Activated CD4-positive, alpha-beta T cell treated with anti-CD3 and anti-CD28 coated beads for 1 hour (primary cell): ENCODE measurements at regions not wholly inside any gene's neighbourhood (a gene's known extent, or its start where the extent isn't known, plus 50 kb on each side); places are given as distances from the start of the nearest gene placed in this dataset.
"Not testable (repeated sequence)": the region's sequence is repeated elsewhere in the genome, so short reads cannot be mapped to it uniquely, and the experiment has no call there.

Experiments
- DNase-seq: peaks from one replicate; pipeline ENCODE4 v3.0.0-alpha.2; 2020

GRCh38 chr6:44723439-44724197 lies 336.1 kb downstream of the CDC5L start:
- DNase-seq, result no peak

- DNase-seq, result no peak
These were observed 337.6 kb downstream of the CDC5L start for GRCh38 chr6:44725070-44725469.

GRCh38 chr6:44727651-44728630 lies 340.4 kb downstream of the CDC5L start:
- DNase-seq, result no peak

DNA sequence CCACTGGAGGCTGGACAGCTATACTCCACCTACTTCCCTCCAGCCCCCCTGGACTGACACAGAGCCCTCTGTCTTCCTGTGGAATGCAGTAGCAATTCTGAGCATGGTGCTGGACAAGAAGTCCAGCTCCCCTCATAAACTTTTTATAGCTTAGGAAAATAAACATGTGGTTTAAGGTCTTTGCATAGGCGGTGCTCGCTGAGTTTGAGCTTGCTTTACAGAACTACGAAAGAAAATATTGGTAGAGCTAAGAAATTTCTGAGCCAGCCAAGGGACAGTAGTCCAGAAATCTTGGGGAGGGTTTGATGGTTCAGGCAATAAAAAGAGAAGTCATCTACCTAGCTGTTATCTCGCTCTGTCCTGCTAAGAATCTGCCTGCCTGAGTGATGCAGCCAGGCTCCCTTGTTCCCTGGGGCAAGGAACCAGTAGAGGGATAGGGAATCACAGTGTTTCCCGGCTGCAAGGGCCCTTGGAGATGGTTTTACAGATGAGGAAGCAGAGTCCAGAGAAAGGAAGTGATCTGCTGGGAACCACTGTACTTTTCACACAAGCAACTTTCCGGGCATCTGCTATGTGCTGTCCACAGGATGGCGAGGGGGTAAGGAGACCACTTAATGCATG lies 343.4 kb downstream of the CDC5L start:
- DNase-seq, result no peak

DNA sequence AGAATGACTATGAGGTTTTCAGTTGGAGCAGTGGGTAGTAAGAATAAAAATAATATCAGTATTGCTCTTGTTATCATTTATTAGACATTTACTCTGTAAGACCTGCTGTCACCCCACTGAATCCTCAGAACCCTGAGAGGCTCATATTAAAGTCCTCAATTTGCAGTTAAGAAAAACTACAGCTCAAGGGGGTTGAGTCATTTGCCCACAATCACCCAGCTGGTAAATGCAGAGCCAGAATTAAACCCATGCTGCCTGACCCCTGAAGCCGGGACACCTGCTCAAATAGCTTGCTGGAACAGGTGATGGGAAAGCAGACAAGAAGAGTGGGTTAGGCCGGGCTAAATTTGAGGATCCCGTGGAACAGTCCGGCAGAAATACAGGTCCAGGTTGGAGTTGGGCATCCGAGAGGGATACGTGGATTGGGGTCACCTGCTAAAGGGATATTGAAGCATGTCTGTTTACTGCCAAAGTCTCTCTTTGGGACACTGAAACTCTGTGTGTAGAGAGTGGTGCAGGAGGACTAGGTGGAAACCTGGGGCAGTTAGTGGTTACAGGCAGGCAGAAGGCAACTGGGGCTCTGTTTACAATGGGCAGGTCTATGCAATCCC lies 344.1 kb downstream of the CDC5L start:
- DNase-seq, result no peak

GRCh38 chr6:44732243-44732642 lies 344.7 kb downstream of the CDC5L start:
- DNase-seq, result no peak

DNA sequence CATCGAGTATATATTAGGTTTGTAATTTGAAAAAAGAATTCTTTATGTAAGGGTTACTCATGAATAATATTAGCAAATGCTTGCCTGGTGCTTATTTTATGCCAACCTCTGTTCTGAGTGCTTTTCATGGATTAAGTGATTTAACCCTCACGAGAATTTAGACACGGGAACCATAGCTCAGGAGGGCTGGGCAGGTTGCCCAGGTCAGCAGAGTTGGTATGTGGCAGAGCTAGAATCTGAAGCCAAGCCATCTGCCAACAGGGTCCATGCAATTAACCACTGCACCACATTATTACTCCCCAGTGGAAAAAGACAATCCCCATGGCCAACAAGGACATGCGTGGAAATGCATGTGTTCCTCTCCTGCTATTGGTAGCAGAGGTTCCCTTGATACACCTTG lies 345.6 kb downstream of the CDC5L start:
- DNase-seq, result no peak

GRCh38 chr6:44733868-44734267 lies 346.4 kb downstream of the CDC5L start:
- DNase-seq, result no peak

DNA sequence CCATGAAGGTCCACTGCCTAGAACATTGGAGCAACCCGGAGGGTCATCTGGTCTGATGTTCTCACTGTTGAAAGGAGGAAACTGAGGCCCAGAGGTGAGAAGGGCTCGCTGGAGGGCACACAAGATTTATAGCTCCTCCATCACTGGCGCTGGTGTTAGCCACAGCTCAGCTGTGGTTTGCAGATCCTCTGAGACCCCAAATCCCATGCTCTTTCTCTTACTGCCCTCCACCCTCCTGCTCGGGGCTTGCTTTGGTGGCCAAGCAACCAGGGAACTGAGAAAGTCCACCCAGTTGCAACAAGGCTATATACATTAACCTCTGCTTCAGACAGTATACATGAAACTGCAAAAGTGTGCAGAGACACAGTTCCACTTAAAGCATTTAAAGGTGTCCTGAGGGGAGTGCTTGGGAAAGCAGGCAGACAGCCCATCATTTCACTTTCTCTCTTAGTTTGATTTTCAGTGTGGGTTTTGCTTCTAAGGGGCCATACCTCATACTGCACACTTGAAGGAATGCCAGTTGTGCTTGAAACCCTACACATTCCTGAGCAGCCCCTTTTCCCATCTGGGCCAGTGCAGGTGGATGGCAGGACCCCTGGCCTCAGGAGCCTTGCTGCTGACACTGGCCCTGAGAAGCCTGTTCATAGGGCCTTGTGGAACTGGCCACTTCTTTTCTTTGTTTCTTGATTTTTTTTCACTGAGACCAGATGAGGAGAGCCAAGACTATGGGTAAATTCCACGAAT lies 347.6 kb downstream of the CDC5L start:
- no peak for DNase-seq

GRCh38 chr6:44735630-44735963 lies 348.1 kb downstream of the CDC5L start:
- DNase-seq, result no peak

DNA sequence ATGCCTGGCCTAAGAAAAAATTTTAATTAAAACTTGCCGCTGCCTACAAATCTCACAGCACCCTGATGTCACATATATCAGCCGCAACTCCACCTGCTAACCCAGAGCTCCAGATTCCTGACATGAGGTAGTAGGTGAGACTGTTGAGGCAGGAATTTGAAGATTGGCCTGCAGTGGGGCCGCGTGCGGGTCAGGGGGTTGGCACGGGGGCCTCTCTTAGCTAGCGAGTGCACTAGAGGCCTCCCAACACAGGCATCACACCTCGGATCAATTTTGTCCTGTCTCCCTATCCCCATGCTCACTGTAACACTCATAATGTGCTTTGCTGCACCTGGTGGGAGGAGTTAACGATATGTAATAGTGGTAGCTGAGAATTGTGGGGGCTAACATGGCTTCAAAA lies 349.8 kb downstream of the CDC5L start:
- DNase-seq, result no peak

GRCh38 chr6:44737829-44738528 lies 350.5 kb downstream of the CDC5L start:
- DNase-seq, result no peak

- no peak for DNase-seq
These were observed 351.2 kb downstream of the CDC5L start for GRCh38 chr6:44738601-44739146.

DNA sequence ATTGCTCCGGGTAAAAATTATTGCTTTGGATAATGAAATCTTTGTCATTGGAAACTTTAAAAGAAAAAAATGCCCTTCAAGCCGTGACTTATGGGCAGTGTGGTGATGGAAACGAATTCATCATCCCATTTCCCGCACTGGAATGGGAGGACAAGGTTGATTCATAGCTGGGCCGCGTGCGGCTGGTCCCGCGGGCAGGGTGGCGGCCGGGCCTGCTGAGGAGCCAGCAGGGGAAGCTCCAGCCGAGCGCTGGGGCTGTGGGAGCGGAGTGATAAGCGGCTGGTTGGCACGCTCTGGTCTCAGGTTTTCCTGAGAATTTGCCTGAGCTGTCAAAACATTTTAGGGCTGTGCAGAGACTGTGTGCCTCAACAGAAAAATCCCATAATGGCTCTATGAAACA lies 351.7 kb downstream of the CDC5L start:
- no peak for DNase-seq

GRCh38 chr6:44740566-44741120 lies 353.1 kb downstream of the CDC5L start:
- DNase-seq, result no peak

- no peak for DNase-seq
These were observed 354.7 kb downstream of the CDC5L start for GRCh38 chr6:44742201-44742600.

DNA sequence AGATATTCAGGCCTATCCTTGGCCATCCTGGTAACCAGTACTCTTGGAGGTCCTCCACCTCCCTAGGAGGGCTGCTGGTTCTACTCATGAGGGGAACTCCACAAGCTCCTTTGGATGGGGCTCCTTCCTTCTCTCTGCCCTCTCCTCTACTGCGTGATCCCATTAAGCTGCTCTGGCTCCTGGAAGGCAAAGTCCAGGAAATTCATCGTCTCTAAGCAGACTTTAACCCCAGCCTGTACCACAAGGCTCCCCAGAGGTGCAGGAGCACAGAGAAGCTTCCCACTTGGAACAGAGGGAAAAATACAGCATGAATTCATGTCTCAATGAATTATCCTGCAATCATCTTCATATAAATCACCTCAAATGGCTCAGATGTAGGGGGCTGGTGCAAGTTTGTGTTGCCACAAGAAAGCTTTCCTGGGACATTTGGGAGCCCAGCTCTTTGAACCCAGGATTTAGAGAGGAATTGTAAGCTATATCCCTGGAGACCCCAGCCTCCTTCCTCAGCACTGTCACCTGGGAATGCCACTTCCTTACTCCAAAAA lies 355.4 kb downstream of the CDC5L start:
- DNase-seq, result no peak

DNA sequence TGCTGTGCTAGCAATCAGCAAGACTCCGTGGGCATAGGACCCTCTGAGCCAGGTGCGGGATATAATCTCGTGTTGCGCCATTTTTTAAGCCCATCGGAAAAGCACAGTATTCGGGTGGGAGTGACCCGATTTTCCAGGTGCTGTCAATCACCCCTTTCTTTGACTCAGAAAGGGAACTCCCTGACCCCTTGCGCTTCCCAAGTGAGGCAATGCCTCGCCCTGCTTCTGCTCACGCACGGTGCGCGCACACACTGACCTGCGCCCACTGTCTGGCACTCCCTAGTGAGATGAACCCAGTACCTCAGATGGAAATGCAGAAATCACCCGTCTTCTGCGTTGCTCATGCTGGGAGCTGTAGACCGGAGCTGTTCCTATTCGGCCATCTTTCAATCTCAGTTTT lies 372.6 kb downstream of the CDC5L start:
- DNase-seq, result not testable (repeated sequence)

DNA sequence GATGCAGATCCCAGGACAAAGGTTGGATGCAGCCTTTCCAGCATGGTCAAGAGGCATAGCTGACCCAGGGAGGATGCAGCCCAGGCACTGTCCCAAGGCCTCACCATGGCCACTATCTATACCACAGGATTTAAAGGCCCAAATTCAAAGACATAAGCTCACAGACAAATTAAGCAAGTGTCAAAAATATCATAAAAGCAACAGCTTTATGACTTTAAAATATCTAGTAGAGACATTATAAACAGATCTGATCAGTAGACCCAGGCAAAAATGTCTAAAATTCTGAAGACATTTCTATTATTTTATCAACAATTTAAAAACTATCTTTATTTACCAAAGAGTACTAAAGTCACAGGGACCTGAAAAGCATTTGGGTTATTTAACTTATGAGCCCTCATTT lies 373.5 kb downstream of the CDC5L start:
- DNase-seq, result no peak

GRCh38 chr6:44762496-44762895 lies 375.0 kb downstream of the CDC5L start:
- DNase-seq, result no peak
